Lung microvascular endothelial cell (primary cell): ENCODE measurements at regions not wholly inside any gene's neighbourhood (a gene's known extent, or its start where the extent isn't known, plus 50 kb on each side); places are given as distances from the start of the nearest gene placed in this dataset.
A peak's percentile ranks its signal among the peaks of the same experiment; 100 is the strongest.

Experiments used
- DNase-seq, 2 donors: peaks; one replicate each; pipeline versions ENCODE4 v3.0.0 to v3.0.0-alpha.2; 2010; ENCODE audit warnings: low read depth in 2 of 2

DNA sequence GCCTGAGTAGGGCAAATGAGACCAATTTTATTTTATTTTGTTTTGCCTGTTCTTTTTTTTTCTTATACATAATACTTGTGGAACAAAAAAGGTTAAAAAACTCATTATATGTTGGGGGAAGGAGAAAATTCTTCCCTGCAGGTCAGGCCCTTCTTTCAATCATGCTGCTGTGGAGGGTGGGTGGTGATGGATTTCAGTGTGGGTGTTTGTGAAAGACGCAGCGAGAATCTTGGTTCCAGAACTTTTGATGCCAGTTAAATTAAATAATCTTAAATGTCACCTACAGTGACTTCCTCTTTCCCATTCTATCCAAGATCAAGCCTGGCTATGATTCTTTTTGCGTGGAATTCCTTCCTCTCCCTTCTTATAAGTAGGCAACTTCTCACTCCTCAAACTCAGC, 595.8 kb upstream of the EEF2KMT start:
- no peak for DNase-seq

DNA sequence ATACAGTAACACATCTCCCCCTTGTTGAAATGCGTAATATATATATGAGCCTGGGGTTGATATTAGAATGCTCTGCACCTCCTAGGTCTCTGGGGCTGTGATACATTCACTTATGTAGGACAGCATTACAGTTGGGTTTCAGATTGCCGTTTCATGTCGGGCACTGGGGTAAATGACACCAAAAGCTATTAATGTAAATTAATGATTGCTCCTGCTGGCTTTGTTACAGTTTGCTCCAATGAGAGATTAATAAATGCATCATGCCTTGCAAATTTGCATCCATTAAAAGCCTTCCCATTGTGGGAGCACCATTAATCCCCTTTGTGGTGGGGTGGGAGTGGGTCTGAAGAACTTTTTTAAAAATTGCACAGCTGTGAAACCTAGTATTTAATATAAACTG, 584.4 kb upstream of the EEF2KMT start:
- DNase-seq: no peak

DNA sequence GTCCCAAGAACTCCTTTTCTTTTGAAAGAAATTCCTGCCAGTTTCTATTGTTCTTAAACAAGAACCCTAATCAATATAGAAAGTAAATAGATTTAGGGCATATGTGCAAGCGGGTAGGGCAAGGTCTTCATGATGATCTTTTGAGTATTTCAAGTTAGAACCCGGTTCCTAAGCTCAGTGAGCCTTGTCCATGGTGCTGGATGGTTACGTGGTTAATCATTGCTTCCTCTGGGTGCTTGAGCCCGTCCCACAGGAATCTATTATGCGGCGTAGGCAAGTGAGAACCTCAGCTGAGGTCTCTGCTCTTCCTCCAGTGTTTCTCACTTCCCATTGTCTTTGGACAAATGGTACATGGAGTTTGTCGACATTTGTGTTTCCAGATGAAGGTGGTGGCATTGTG, 580.8 kb upstream of the EEF2KMT start:
- no peak for DNase-seq

DNA sequence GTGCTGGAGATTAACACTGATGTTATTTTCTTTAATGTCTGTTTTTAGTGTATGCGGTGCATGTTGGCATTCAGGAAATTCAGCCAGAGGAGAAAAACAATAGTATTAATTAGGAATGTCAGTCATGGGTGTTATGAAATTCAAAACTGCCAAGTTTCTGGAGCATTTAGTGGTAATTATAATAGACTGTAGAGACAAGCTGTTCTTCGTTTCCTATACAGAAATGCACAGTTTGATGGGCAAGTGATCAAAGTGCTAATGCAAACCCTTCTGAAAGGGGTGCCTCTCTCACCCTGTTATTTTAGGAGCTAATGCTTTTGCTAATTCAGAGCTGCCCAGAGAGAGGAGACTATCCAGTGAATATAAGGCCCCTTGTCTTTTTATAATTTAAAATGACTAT, 573.8 kb upstream of the EEF2KMT start:
- DNase-seq: no peak

DNA sequence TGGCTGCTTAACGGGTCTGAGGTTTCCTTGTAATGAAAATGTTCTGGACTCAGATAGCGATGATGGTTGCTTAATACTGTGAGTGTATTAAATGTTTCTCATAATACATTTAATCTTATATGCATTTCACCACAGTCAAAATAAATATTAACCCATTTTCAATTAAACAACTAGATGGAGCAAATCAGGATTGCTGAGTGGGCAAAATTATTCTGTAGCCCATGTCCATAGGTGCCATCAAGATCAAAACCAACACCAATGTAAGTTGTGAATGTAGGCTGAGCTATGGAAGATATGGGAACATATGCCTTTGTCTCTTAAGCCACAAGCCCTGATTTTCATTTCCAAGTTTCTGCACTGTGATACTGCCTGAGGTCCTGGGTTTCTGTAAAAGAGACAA, 572.6 kb upstream of the EEF2KMT start:
- no peak for DNase-seq

DNA sequence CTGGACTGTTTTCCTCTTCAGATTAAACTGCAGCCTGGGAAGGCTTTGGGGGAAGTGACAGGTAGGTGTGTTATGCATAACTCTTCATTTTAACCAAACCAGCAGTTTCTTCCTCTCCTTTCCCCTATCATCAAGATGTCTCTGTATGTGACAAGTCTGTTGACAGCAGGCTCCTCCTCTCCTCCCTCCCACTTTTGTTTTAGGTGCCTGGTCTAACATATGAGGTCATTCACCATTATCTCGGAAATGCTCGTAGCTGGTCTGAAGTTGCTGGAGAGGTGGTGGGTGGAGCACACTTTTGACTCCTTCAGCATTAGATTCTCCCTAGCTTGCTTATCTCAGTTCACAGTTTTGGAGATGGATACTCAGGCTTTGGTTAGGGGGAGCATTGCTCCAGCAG, 571.0 kb upstream of the EEF2KMT start:
- DNase-seq: no peak

DNA sequence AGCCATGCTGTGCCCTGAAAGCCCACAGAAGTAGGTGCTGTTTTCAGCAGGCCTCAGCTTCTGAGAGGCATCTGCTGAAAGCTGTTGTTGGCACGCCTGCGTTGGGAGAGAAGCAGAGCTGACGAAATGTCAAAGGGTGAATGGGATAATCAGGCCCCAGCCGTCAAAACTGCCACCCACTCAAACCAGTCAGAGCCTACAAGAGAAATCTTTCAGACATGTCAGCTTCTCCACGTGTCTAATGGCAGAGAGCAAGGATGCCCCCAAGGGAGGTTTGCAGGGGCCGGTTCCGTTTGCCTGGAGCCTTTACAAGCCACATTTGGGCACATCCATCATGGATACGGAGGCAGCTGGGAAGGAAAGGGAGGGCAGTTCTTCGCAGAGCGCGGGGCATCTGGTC, 568.2 kb upstream of the EEF2KMT start:
- no peak for DNase-seq

DNA sequence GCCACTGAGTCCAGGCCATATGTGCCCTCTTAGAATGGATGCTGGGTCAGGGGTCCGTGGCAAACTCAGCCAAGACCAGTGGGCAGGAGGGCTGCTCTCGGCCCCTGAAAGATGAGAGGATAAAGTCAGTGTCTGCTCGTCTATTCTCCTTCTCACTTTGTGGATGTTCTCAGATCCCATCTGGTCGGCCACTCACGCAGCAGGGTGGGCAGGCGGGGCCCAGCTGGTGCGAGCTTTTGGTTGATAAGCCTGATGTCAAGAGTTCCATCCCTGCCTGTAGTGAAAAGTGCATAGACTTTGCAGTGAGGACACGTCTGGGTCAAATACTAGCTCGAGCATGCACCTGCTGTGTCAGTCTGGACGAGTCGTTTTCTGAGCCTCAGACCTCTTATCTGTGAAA, 556.2 kb upstream of the EEF2KMT start:
- no peak for DNase-seq

DNA sequence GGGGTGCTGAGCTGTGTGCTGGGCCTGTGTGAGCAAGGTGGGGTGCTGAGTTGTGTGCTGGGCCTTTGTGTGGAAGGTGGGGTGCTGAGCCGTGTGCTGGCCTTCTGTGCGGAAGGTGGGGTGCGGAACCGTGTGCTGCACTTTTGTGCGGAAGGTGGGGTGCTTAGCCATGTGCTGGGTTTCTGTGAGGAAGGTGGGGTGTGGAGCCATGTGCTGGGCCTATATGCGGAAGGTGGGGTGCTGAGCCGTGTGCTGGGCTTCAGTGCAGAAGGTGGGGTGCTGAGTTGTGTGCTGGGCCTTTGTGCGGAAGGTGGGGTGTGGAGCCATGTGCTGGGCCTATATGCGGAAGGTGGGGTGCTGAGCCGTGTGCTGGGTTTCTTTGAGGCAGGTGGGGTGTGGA, 555.4 kb upstream of the EEF2KMT start:
- no peak for DNase-seq

DNA sequence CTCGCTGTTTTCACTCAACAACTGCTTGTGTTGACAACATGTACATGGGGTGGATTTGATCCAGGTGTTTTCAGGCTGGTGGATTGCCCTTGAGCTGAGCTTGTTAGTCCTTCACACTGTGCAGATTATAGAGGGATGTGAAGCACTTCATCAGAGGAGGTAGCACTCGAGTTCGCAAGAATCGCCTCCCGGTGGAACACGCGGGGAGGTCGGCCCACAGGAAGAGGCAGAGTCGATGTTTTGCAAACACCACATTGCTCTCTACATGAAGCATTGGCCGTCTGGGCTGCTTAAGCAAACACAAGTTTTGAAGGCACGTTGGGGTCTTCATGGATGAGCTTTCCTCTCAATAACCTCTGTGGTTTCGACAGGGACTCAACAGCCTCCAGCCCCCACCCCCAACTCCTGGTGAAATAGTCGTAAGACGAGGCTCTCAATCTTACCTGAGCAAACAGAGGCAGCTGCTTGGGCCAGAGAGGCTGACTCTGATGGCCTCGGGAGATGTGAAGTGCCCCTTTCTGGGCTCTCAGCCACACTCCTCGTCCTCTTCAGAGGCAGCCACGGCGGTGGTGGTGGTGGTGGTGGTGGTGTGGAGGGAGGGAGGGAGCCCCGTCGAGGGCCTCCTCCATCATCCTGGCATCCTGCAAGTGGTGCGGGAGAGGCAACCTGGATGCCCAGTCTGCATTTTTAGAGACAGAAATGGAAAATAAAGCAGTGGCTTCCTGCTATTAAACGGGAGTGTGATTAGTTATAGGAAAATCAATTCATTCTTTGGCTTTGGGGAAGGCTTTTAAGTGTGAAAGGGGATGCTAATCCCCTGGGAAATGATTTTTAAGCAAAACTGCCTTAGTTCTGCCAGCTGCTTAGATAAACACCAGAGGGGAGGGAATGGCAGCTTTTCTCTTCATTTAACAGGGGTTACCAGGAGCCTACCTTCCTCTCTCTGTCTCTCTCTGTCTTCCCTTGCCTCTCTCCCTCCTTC, 552.5 kb upstream of the EEF2KMT start:
- no peak for DNase-seq

DNA sequence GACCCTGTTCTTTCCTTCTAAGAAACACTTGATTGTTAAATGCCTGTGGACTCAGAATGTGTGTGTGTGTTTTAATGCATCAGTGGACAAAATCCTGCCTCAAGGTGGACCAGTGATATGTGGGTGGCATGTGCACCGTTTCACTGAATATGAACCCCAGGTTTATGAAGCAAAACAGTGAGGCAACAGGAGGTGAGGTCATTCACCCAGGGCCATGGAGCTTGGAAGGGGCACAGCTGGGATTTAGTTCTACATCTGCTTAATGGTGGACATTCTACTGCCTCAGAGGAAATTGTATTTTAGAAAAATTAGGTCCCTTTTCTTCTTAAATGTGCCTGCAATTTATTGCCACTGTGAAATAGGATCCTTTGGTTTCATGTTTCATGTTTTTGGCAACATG, 549.5 kb upstream of the EEF2KMT start:
- no peak for DNase-seq

DNA sequence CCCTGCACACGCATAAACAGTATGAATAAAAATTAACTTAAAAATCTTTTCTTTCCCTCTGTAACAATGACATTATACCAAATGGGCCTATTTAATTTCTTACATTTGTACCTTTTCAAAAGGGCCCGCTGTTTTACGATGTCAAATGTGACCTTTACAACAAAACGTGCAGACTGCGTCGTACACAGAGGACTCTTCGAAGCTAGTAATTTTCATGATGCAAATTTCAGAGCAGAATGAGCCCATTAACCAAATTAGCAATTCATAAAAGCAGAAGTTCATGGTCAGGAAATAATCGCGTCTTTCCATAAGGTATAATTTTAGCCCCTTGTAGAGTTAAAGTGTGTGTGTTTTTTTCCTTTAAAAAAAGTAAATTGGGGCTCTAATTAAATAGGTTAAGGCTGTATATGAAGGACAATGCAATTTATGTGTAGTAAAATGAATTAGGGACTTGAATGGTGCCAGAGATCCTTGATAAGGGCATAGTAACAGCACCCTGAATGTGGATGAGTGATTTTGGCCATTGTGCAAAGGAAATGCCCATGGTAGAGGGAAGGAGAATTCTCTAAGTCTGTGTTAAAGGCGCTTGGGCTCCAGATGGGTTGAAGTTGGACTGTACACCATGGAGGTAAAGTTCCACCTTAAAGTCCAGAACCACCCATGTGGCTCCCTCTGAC, 546.4 kb upstream of the EEF2KMT start:
- DNase-seq: no peak

DNA sequence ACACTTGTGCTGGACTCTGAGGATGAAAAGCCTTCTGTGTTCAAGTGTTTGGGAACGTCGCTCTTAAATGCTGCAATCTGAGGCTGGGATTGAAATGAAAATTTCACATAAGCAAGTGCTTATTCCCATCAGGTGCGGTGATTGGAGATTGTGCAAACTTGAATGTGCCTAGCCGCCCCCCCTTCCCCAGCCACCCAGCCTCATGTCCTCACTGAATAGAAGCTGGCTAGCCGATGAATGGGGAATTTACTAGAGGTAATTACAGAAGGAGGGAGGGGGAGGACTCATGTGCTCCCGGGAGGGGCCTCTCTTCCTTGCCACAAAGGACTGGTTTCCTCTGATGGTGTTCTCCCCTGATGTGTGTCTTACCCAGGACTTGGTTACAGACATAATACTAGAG, 544.8 kb upstream of the EEF2KMT start:
- DNase-seq: no peak

DNA sequence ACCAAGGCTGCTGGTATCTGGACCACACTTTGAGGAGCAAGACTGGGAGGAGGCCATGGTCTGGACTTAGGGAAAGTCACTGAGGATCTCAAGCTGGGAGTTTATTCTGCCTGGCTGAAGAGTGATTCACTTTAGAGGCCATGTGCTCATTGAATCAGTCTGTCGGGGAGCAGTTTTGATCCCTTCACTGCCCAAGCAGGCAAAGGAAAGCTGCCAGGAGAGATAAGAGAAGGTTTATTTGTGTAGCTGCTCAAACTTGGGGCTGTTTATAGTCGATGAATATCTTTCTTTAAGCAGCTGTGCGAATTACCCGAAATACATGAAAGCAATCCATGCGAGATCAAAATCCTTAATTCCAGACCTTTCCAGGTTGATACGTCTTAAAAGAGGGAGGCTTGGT, 544.4 kb upstream of the EEF2KMT start:
- DNase-seq: no peak

DNA sequence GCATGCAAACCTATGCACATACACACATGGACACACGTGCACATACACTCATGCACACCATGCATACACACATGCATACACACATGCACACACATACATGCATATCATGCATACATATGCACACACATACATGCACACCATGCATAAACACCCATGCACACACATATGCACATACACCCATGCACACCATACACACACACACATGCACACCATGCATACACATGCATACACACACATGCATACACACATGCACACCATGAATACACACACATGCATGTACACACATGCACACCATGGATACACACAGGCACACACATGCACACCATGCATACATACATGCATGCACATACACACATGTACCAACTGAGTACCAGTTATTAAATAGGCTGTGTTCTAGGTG, 543.3 kb upstream of the EEF2KMT start:
- DNase-seq: no peak

DNA sequence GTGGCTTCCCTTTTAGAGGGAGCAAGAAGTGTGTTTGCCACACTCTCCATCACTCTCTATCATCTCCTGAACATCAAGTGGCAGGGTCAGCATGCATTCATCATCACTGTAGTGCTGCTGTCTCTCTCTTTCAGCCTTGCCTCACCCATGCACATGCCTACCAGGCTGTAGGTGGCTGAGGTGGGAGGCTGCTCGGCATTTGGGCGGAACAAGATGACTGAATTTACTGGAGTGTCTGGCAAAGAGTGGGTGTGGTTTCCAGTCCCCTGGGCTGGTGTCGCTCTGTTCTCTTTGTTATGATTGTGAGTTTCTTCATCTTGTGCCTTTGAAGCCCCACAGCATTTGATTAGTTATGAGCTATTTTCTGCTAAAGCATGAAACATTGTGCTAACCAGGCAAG, 541.9 kb upstream of the EEF2KMT start:
- DNase-seq: no peak

DNA sequence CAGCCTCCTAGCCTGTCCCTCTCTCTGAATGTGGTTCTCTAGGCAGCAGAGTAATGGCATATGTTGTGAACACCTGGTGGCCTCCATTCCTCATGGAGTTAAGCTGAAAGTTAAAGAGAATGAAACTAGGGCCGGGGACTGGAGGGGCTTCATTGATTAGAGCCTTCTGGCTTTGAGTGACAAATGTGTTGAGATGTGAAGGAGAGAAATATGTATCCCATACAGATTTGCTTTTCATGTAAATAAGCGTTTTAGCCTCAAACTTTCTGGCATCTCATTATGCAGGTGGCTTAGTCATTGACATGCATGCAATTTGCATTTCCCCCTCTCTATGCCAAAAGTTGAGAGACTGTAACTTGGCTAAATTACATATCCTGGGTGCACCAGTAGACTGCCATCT, 537.7 kb upstream of the EEF2KMT start:
- no peak for DNase-seq

DNA sequence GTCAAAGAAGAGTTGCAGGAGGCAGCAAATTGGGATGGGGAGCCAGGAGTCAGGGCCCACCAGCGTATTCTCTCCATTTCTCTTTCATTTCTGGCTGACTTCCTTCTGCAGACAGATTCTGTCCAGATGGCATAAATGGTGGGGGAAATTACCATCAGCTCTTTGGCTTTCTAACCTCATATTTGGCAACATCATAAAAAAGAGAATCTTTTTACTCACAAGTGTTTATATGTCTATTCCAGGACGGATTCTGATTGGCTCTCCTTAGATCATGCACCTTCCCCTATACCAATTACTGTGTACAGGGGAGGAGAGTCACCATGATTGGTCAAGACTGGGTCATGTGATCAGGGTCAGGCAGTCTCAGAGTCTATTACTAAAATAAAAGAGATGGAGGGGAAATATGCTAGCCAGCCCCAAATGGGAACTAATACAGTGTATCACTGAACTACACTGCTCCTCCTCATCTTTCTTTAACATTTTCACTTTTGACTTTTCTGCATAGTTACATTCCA, 537.1 kb upstream of the EEF2KMT start:
- no peak for DNase-seq

DNA sequence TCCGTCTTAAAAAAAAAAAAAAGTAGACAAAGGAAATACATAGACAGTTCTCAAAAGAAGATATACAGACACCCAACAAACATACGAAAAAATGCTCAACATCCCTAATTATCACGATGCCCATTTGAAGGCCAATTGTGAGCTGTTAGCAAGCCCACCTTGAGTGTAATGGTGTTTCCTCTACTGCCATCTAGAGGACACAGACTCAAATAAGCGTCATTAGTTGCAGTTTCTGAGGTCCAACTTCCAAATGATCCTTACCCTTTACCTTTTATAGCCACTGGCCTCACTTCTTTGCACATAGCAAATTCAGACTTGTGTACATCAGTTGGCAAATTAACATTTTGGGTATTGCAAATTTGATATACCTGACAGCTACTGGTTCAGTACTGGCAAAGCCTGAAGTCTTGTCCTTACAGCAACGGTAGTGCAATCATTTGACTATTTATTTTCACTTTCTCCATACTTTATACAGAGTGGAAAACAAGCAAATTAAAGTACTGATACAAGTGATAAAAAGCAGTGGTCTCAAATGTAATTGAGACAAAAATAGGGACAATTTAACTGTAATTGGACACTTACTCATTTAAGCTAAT, 536.3 kb upstream of the EEF2KMT start:
- peak; percentile 33 to 38 for DNase-seq

DNA sequence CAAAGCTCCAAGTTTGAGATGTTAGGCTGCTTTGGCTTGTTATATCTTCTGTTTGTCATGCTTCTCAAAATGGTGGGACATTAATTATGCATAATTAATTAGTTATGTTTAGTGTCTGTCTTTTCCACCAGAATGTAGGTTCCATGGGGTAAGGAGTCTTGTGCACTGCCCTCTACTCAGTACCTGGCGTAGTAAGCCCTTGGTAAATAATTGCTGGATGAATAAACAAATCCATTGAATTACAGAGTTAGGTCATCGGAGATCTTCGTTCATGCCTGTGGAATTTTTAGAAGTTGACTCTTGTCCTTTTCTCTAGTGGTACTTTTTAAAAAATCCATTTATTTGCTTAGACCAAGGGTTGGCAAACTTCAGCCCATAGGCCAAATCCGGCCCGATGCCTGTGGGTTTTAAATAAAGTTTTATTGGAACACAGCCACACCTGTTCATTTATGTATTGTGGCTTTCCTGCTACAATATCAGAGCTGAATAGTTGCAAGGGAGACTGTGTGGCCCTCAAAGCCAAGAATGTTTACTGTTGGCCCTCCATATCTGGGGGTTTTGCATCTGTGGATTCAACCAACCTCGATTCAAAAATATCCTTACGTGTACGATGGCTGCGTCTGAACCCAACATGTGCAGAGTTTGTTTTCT, 524.8 kb upstream of the EEF2KMT start:
- DNase-seq: no peak

DNA sequence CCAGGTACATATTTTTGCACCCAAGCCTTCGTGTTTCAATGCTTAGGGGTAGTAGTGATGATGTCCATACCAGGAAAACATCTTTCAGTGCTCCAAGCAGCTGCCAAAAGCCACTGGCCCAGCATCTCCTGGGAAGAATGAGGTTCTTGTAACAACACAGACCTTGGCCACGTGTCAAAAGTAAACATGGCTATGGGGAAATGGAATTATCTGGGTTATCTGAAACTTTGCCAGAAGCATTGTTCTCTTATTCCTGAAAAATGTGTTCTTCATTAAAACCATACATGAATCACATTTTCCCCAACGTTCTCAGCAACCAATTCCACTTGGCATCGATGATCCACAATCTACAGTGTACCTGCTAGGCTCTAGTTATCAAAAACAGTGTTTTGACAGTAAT, 524.2 kb upstream of the EEF2KMT start:
- peak in 1 of 2 donors; percentile 32 for DNase-seq

DNA sequence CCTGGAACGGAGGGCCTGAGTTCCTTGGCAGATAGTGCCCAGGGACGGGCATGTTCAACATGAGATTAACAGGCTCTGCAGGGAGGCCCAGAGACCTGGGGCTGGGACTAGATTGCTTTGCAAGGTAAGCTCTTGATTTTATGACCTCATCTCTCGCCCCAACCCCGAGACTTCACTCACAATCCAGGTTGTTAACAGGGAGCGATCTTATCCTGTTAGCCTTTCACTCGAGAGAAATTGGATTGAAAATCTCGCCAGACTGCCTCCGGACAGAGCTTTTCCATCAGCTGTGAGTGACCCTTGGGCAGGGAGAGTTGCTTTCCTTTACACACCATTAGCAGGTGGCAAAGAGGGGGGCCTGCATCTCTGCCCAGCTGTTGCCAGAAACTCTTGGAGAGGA, 521.7 kb upstream of the EEF2KMT start:
- DNase-seq: no peak
